NT2/D1 (cell line): ENCODE measurements at regions not wholly inside any gene's neighbourhood (a gene's known extent, or its start where the extent isn't known, plus 50 kb on each side); places are given as distances from the start of the nearest gene placed in this dataset.

Experiments
- YY1 ChIP-seq: IDR thresholded peaks from 2 replicates; pipeline ENCODE4 v1.6.1; 2011; ENCODE audit not compliant: insufficient read length, insufficient read depth
- ZNF274 ChIP-seq: IDR thresholded peaks from 2 replicates; pipeline ENCODE4 v1.6.1; 2011; ENCODE audit warnings: mild to moderate bottlenecking, low read depth, low read length

GRCh38 chr1:184160236-184160635, 108.7 kb downstream of the TSEN15 start:
- no peak for TF ChIP-seq YY1
- TF ChIP-seq ZNF274: no peak
